HG02798 (cell line): ENCODE measurements at regions not wholly inside any gene's neighbourhood (a gene's known extent, or its start where the extent isn't known, plus 50 kb on each side); places are given as distances from the start of the nearest gene placed in this dataset.
"Not testable (repeated sequence)": the region's sequence is repeated elsewhere in the genome, so short reads cannot be mapped to it uniquely, and the experiment has no call there.

ENCODE experiments used
- ATAC-seq: cut with Tn5 transposase; IDR thresholded peaks from one replicate; pipeline ENCODE4 v1.9.1; 2021; ENCODE audit warnings: mild to moderate bottlenecking; ENCODE audit not compliant: unreplicated experiment, poor library complexity

DNA sequence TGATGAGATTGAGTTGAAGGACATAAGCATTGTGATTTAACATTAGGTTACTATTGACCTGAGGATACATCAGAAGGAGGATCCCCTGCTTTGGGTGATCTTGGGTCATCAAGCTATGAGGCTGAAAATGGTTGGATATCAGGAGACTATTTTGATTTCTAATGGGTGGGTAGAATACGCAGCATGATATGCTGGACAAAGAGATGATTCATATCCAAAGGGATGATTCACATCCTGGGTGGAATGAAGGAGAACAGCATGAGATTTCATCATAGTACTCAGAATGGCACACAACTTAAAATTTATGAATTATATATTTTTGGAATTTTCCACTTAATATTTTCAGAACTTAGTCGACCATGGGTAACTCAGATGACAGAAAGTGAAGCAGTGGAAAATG lies 1759.5 kb upstream of the C9orf72 start:
- ATAC-seq, result no peak

DNA sequence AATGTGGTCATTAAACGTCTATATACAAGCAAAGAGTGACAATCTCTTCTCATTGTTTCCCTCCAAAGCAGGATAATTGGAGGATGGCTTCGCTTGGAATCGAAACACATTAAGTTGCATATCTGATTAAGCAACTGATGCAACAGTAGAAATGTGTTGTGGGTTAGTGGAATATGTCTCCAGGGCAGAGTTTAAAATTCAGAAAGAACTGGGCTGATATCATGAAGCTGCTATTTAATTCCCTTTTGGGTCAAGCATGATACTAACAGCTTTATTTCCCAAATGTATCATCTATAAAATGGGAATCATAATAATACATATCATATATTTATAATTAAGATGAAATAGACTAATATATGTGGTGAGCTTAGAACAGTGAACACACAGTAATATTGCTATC lies 1763.0 kb upstream of the C9orf72 start:
- no peak for ATAC-seq

DNA sequence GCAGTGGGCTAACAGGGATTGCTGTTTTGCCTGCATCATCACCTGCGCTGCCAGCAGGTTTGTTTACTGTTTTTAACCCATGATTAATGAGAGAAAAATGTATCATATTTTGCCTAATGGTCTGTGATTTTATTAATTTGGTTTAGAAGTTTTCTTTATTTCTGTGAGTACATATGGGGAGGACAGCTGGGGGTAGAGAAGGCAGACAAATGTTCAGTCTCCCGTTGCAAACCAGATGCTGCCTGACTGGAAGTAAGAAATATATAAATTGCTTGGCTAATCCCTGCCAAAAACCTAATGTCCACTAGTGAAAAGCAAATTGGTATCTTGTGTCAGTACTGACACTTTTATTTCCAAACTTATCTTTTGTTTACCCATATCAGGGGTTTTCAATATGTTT lies 1766.1 kb upstream of the C9orf72 start:
- ATAC-seq, result no peak

DNA sequence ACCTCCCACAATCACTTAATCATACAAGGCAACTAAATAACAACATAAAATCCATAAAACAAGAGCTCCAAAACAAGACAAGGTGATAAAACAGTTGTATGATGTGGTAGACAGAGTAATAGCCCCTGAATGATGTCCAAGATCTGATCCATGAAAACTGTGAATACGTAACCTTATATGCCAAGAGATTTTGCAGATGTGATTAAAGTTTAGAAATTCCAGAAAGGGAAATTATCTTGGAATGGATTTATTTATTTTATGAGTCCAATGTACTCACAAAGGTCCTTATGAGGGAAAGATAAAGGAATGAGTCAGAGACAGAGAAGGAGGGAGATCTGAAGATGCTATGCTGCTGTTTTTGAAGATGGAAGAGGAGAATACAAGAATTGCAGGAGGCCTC lies 1775.7 kb upstream of the C9orf72 start:
- no peak for ATAC-seq

DNA sequence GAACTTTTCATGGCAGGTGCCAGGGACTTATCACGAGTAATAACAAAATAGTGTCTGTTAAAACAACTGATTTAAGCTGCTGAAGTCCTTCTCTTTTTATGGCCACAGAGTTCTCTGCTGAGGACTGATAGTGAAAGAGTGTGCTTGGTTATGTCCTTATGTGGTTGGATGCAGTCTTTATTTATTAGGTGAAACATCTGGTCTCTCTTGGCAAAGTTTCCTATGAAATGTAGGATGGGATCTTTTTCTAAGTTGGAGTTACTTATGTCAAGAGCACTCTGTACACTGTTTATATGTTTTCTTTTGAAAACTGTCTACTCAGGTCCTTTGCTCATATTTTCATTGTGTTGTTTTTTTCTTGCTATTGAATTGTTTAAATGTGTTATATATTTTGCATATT lies 1816.1 kb upstream of the C9orf72 start:
- no peak for ATAC-seq

DNA sequence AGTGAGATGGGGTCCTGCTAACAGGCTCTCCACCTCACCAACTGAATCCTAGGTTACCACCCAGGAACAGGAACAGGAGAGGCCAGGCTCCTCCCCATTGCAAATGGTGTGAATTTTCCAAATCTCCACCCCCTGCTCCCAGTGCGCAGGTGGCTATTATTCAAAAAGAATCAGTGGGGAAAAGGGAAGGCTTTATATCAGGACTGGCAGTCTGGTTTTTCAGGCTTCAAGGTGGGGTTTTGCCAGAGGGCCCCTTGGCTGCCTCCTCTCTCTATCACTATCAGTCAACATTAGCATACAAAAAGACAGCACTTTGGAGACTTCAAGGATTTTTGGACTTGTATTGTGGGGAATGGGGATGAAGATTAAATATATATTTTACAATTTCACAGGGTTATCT lies 1817.6 kb upstream of the C9orf72 start:
- ATAC-seq, result no peak

DNA sequence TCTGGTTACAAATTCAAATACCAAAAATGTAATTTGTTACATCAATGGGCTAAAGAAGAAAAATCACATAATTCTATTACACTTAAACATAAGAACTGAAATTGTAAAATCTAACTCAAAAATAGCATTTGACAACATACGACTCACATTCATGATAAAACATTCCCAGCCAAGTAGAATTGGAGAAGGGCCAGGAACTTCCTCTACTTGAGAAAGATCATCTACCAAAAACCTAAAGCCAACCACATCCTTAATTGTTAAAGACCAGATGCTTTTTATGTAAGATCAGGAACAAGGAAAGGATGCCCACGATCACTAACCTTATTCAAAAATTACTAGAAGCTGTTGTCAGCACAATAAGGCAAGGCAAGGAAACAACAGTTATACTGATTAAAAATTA lies 1819.8 kb upstream of the C9orf72 start:
- no peak for ATAC-seq

DNA sequence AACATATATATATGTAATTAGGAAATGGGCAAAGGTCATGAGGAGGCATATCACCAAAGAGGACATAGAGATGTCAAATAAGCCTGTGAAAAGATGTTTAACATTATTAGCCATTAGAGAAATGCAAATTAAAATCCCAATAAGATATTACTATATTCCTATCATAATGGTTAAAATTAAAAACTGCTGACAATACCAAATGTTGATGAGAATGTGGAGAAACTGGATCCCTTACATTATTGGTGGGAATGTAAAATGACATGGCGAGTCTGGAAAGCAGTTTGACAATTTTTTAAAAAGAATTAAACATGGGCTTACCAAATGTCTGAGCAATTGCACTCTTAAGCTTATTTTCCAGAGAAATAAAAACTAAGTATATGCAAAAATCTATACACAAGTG lies 1821.6 kb upstream of the C9orf72 start:
- ATAC-seq, result no peak

DNA sequence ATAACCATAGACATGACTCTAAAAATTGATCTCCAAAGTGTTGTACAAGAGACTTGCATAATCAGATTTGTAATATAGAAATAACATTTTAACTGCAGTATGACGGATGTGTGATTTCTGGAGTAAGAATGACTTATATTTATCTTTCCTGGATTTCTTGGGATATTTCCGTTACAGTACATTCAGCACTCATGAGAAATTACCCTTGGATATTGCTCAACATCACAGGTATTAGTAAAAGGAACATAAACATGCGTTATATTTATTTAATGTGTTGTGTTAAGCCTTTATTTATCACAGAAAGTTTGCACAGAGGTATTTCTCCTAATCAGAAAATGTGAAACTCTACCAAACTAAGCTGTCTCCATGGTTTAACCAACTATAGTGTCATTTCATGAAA lies 1823.9 kb upstream of the C9orf72 start:
- ATAC-seq, result no peak

DNA sequence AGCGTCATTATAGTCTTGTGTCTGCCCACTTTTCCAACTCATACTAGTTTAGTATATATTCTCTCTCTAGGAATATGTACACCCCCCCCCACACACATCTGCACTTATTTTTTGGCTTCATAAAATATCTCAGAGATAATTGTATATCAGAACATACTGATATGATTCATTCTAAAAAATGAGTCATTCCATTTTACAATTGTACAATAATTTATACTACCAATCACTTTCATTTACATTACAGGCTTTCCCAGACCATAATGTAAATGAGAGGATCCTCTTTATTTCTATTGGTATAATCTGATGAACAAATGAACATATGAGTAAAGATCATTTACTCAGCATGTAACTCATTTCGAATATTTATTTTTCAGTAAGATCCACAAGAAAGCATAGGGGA lies 1842.9 kb upstream of the C9orf72 start:
- ATAC-seq, result no peak

DNA sequence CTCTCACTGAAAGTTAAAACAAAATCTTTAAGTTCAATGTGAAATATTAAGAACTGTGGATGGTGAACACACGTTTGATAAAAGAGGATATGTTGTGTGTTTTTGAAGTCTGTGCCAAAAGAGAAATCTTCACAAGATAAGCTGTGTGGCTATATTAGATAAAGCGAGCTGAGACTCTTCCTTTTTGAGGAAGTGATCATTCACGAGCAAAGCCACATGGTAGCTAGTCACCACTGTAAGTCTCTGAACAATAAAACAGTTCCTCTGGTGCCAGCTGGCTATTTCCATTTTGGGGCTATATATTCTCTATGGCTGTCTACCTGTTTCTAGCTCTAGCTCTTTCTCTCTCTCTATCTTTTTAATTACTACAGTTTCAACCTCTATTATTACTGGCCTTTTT lies 1849.2 kb upstream of the C9orf72 start:
- no peak for ATAC-seq

DNA sequence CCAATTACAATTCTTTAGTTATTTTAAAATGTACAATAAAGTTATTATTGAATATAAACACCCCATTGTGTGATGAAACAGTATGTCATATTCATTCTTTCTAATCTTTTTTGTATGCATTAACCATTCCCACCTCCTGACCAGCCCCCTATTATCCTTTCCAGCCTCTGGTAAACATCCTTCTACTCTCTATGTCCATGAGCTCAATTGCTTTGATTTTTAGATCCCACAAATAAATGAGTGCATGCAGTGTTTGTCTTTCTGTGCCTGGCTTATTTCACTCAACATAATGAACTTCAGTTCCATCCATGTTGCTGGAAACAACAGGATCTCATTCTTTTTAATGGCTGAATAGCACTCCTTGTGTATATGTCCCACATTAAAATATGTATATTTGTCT lies 1858.9 kb upstream of the C9orf72 start:
- ATAC-seq, result no peak

DNA sequence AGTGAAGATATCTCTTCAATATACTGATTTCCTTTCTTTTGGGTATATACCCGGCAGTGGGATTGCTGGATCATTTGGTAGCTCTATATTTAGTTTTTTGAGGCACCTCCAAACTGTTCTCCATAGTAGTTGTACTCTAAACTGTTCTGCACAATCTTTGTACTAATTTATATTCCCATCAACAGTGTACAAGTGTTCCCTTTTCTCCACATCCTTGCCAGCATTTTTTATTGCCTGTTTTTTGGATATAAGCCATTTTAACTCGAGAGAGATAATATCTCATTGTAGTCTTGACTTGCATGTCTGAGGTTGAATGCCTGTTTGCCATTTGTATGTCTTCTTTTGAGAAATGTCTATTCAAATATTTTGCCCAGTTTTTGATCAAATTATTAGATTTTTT lies 1859.4 kb upstream of the C9orf72 start:
- ATAC-seq, result not testable (repeated sequence)

DNA sequence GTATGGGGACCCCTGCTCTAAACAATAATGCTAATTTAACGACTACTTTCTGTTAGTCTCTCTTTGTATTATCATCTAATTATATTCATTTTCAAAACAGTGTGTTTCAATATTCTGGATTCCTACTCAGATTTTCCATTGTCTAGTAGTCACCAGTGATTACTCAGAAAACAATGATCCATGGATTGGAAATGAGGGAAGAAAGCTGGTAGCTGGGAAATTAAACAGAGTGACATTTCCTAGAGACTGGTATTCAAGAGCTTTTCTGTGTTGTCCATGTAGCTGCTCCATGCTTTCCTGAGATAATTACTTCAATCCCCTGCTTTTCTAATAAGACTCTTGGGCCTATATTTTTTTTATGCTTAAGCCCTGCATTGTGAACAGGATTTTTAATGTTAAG lies 1862.1 kb upstream of the C9orf72 start:
- no peak for ATAC-seq

DNA sequence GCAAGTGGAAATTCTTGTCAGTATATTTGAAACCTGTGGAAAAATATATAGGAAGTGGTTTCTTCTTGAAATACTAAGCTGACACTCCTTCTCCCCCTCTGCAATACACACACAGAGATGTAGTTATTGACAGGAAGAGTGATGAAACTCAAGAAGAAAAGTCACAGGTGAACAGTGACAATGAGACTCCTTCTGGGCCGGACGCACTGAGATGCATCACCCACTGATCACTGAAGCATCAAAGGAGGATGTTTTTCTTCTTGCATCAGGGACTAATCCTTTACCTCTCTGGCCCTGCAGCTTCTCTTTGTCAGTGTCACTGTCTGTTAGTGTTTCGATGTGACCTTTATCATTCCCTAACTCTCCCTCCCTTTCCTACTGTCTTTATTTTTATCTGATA lies 1864.2 kb upstream of the C9orf72 start:
- no peak for ATAC-seq

DNA sequence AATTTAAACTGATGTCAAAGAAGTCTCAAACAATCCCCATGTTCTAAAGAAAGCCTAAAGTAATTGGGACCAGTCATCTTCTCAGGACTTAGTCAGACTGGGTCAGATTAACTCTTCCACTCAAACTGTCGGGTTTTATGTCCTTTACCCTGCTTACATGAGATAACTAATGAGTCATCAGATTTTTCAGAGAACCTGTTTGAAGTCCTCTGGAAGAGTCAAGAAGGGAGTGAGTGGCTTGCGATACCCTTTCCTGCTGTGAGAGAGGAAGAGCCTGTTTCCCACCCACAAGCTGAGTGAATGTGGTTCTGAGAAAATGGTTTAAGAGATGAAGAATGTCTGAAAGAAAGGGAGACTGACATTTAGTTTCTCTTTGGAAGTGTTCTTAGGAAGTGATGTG lies 1866.7 kb upstream of the C9orf72 start:
- no peak for ATAC-seq

DNA sequence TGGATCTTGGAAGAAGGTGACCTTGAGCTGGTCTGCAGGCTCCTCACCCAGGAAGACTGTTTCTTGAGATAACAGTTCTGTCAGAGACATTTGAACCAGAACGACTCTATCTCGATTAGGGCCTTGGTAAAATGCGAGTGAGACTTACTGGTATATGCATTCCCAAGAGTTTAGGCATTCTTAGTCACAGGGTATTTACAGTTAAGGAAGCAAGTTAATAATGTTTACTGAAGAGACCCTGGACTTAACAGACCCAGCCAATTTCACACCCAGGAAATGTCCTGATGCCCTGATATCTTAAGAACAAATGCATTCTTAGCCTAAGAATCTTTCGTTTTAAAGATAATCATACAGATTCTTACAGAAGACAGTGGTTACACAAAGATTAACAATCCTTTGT lies 1867.2 kb upstream of the C9orf72 start:
- ATAC-seq, result no peak

DNA sequence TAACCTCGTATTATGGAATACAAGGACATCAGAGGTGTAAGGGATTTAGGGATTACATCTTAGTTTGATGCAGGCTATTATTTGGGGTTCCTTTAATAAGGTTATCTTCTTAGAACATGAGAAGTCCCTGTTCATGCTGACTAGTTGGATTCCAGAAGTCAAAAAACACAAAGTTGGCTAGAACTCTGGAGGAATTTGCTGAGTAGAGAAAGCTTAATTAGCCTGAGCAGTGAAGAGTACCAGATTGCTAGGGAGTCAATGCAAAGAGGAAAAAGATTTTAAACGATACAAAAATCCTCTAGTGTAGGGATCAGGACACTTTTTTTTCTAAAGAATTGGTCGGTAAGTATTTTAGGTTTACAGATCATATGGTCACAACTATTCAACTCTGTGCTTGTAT lies 1872.5 kb upstream of the C9orf72 start:
- no peak for ATAC-seq

DNA sequence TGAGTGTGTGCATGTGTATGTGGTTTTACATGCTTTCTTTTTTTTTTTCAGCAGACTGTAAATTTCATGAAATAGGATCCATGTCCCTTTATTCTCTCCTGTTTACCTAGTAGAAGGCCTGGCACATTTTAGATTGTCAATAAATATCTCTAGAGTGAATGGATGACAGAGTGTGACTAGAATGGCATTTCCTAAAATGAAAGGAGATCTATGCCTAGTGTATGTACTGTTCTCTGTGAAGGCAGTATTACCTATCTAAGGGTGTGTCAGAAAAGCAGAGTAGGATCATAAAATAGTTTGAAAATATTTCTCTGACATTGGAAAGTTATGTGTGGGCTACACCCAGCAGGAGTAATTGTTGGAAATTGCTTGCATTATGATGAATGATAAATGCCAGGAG lies 1876.0 kb upstream of the C9orf72 start:
- ATAC-seq, result no peak

DNA sequence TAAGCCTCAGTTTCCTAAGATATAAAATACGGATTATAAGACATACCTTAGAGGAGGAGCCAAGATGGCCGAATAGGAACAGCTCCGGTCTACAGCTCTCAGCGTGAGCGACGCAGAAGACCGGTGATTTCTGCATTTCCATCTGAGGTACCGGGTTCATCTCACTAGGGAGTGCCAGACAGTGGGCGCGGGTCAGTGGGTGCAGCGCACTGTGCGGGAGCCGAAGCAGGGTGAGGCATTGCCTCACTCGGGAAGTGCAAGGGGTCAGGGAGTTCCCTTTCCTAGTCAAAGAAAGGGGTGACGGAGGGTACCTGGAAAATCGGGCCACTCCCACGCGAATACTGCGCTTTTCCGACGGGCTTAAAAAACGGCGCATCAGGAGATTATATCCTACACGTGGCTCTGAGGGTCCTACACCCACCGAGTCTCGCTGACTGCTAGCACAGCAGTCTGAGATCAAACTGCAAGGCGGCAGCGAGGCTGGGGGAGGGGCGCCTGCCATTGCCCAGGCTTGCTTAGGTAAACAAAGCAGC lies 1877.1 kb upstream of the C9orf72 start:
- not testable (repeated sequence) for ATAC-seq

DNA sequence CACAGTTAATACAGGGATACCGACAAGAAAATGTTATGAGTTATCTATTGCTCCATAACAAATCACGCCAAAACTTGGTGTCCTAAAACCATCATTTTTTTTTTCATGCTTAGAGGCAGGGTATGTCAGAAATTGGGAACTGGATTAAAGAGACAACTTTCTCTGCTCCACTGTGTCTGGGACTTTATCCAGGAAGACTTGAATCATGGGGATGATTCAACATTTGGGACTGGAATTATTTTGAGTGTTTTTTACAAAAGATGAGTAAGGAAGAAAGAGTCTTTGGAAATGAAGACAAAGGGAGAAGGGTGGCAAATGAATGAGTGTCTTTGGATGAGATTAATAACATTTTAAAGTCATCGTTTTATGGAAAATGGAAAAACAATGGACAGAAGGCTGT lies 1883.7 kb upstream of the C9orf72 start:
- ATAC-seq, result no peak

DNA sequence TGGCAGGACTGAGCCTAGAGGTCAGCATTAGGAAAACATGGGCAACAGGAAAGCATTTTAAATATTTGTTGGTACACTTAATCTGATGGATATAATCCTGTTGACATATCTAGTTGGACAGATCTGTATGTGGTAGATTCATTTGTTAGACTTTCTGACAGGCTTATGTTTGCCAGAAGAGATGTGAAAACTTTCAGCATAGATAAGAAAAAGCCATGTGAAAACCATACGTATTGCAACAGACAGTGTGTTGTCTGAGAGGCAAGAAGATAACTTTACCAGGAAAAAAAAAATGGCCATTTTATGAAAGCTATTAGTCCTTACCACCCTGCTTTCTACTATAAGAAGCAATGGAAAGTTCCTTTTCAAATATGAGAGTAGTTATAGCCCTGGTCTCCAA lies 1902.2 kb upstream of the C9orf72 start:
- no peak for ATAC-seq

DNA sequence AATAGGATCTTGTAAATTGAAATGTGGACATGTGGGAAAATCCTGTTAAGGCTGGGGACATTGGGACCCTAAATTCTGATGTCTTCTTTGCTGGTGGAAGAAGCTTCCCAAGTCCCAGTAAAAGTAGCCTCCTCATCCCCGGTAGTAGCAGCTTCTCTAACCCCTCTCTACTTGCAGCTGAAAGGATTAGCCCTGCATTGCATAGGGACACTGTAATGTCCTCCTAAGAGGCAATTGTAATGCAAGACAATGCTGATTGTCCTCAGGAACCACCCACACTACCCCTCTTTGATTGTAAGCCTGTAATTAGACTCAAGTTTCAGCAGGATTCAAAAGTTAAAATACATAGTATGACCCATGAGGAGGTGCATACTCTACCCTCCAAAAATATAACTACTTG lies 1938.4 kb upstream of the C9orf72 start:
- ATAC-seq, result no peak
